ENCODE measurements at regions not wholly inside any gene's neighbourhood (a gene's known extent, or its start where the extent isn't known, plus 50 kb on each side); places are given as distances from the start of the nearest gene placed in this dataset.

- Histone ChIP-seq H3K36me3 (ENCODE audit: control insufficient read depth, insufficient read depth, low read length) (no peaks in the 10 kb centered on the region), H3K27ac (ENCODE audit: low read length) (no peak overlapping the region), H3K27me3 (ENCODE audit: control insufficient read depth, insufficient read depth, low read length) (no peaks in the 10 kb centered on the region), H3K4me3 (ENCODE audit: low read length) (no peak overlapping the region), H3K9me3 (ENCODE audit: control insufficient read depth, insufficient read depth, low read length) (no peaks in the 10 kb centered on the region), H3K4me1 (ENCODE audit: control insufficient read depth, insufficient read depth, low read length) (peaks cover 28% of the 10 kb centered on the region)
- ATAC-seq (no peak), DNase-seq (no peak)
- no peaks in the 10 kb centered on the region for H3K9me3 Mint-ChIP-seq
- TF ChIP-seq CTCF (IDR thresholded peaks at IDR 0.05), result no peak
- H3K4me1 Mint-ChIP-seq, result peaks cover 6 to 9% of the 10 kb centered on the region in 2 donors
- H3K27me3 Mint-ChIP-seq (ENCODE audit: low read depth in 2 of 2), result no peaks in the 10 kb centered on the region
- no peak overlapping the region for H3K4me3 Mint-ChIP-seq
- intact Hi-C loops (cut with micrococcal nuclease), result no loop called here
- WGBS (ENCODE audit: insufficient coverage), result 98% methylated on average over 3 of the region's 5 CpGs
- H3K27ac Mint-ChIP-seq, result no peak overlapping the region
- H3K36me3 Mint-ChIP-seq, result no peaks in the 10 kb centered on the region
These were observed 196.2 kb downstream of the ADSS2 start for GRCh38 chr1:244255426-244255965.

DNA sequence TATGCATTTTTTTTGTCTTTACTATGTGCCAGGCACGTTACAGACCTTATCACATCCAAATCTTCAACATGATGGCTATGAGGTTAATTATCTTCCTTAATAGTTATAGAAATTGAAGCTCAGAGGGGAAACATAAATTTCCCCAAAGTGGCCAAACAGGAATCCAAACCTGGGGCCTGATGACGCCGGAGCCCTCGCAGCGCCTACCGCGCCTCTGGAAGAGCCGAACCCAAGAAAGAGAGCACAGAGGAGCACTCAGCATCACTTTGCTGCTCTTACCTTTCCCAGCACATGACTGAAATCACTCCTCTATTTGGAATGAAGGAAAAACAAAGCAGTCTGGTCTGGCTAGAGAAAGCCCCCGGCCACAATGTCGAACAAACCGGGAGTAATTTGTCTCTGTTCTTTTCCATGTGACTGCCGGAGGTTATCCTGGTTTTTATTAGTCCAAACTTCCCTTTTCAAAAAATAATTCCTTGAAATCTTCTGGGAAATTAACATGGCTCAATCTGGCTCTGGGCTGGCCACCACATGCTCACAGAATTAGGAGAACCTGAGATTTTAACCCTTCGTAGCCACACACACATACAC, 195.5 kb downstream of the ADSS2 start:
- no peak for ATAC-seq
- Mint-ChIP-seq H3K4me1 (peaks cover 6 to 9% of the 10 kb centered on the region in 2 donors), H3K4me3 (no peak overlapping the region), H3K9me3 (no peaks in the 10 kb centered on the region), H3K27me3 (ENCODE audit: low read depth in 2 of 2) (peaks cover 0 to 6% of the 10 kb centered on the region in 2 donors), H3K27ac (no peak overlapping the region), H3K36me3 (no peaks in the 10 kb centered on the region)
- WGBS (ENCODE audit: insufficient coverage), result 91% methylated on average over 11 of the region's 13 CpGs
- Histone ChIP-seq H3K27ac (ENCODE audit: low read length) (no peak overlapping the region), H3K36me3 (ENCODE audit: control insufficient read depth, insufficient read depth, low read length) (no peaks in the 10 kb centered on the region), H3K4me1 (ENCODE audit: control insufficient read depth, insufficient read depth, low read length) (peaks cover 28% of the 10 kb centered on the region), H3K27me3 (ENCODE audit: control insufficient read depth, insufficient read depth, low read length) (no peaks in the 10 kb centered on the region), H3K9me3 (ENCODE audit: control insufficient read depth, insufficient read depth, low read length) (no peaks in the 10 kb centered on the region), H3K4me3 (ENCODE audit: low read length) (no peak overlapping the region)
- intact Hi-C loops (cut with micrococcal nuclease), result no loop called here
- DNase-seq, result no peak
- TF ChIP-seq CTCF (IDR thresholded peaks at IDR 0.05), result no peak

GRCh38 chr1:244264163-244264562, 187.5 kb downstream of the ADSS2 start:
- intact Hi-C loops (cut with micrococcal nuclease), result no loop called here

More at GRCh38 chr1:244264163-244264562, 187.5 kb downstream of the ADSS2 start:
- peaks cover 5 to 24% of the 10 kb centered on the region in 2 donors for H3K27me3 Mint-ChIP-seq (ENCODE audit: low read depth in 2 of 2)
- 100% methylated on average over 1 of the region's 3 CpGs for WGBS (ENCODE audit: insufficient coverage)
- no peaks in the 10 kb centered on the region for H3K36me3 Mint-ChIP-seq
- no peaks in the 10 kb centered on the region for H3K9me3 Mint-ChIP-seq
- Histone ChIP-seq H3K4me1 (ENCODE audit: control insufficient read depth, insufficient read depth, low read length) (no peaks in the 10 kb centered on the region), H3K4me3 (ENCODE audit: low read length) (no peak overlapping the region), H3K27me3 (ENCODE audit: control insufficient read depth, insufficient read depth, low read length) (no peaks in the 10 kb centered on the region), H3K27ac (ENCODE audit: low read length) (no peak overlapping the region), H3K9me3 (ENCODE audit: control insufficient read depth, insufficient read depth, low read length) (no peaks in the 10 kb centered on the region), H3K36me3 (ENCODE audit: control insufficient read depth, insufficient read depth, low read length) (no peaks in the 10 kb centered on the region)
- no peak for TF ChIP-seq CTCF (IDR thresholded peaks at IDR 0.05)
- ATAC-seq, result no peak
- DNase-seq, result no peak
- no peak overlapping the region for H3K27ac Mint-ChIP-seq
- H3K4me3 Mint-ChIP-seq, result no peak overlapping the region
- H3K4me1 Mint-ChIP-seq, result no peaks in the 10 kb centered on the region

All from natural killer cell (primary cell).